ENCODE measurements at regions not wholly inside any gene's neighbourhood (a gene's known extent, or its start where the extent isn't known, plus 50 kb on each side); places are given as distances from the start of the nearest gene placed in this dataset.

GRCh38 chr4:3652586-3652985, 113.6 kb upstream of the ADRA2C start:
- no peak for DNase-seq (ENCODE audit: low read depth)
- H3K4me3 ChIP-seq (ENCODE audit: low read depth, low read length) = no peak overlapping the region
- TF ChIP-seq CTCF (IDR thresholded peaks at IDR 0.05; ENCODE audit: low read depth, low read length) (no peak), POLR2A (IDR thresholded peaks at IDR 0.05; ENCODE audit: extremely low read depth, insufficient read length) (no peak)

- TF ChIP-seq POLR2A (IDR thresholded peaks at IDR 0.05; ENCODE audit: extremely low read depth, insufficient read length) (no peak), CTCF (IDR thresholded peaks at IDR 0.05; ENCODE audit: low read depth, low read length) (no peak), MYC (IDR thresholded peaks at IDR 0.05; ENCODE audit: low read depth, low read length) (no peak)
- TF ChIP-seq, protein P1, sequence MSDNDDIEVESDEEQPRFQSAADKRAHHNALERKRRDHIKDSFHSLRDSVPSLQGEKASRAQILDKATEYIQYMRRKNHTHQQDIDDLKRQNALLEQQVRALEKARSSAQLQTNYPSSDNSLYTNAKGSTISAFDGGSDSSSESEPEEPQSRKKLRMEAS (IDR thresholded peaks at IDR 0.05; ENCODE audit: low read depth, low read length) = no peak
- no peak overlapping the region for H3K4me3 ChIP-seq (ENCODE audit: low read depth, low read length)
- no peak for DNase-seq (ENCODE audit: low read depth)
Observed at GRCh38 chr4:3651267-3651845, 114.8 kb upstream of the ADRA2C start.

DNA sequence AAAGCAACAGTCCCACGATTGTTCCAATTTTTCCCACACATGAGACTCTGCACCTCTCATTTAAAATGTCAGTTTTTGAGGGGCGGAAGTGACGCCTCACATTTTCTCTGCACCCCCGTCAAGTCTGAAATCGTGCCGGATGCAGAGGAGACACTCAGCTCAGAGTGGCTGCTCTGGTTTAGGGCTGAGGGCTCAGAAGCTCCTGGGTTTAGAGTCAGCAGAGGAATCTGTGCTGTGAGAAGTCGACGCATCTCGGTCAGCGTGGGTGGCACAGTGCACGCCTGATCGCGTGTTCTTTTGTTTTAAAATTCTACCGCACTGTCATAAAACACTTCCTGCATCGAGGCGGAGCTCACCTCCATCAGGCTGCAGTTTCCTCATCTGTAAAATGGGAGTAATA, 116.7 kb upstream of the ADRA2C start:
- H3K4me3 ChIP-seq (ENCODE audit: low read depth, low read length) = no peak overlapping the region
- no peak for TF ChIP-seq POLR2A (IDR thresholded peaks at IDR 0.05; ENCODE audit: extremely low read depth, insufficient read length)
- DNase-seq (ENCODE audit: low read depth) = no peak

DNA sequence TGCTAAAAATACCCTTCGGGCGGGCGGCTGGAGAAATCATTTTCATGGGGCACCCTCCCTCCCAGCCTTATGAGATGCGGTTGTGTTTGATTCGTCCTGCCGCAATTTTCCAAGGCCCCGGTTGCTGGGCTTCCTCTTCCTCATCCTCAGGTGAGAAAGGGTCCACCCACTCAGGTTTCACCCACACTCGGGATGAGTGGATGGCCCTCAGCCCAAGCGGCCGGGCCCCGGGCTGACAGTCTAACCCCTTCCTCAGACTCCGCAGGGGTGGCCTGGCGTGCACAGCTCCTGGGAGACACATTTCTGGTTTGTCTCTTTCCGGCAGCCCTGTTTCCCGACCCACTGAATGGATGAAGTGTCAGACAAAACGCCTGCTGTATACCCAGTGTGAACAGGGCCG, 116.5 kb upstream of the LRPAP1 start:
- TF ChIP-seq, protein P1 (IDR thresholded peaks at IDR 0.05; ENCODE audit: low read depth, low read length) = no peak
- TF ChIP-seq POLR2A (IDR thresholded peaks at IDR 0.05; ENCODE audit: extremely low read depth, insufficient read length) (no peak), MYC (IDR thresholded peaks at IDR 0.05; ENCODE audit: low read depth, low read length) (no peak), CTCF (IDR thresholded peaks at IDR 0.05; ENCODE audit: low read depth, low read length) (no peak)
- no peak for DNase-seq (ENCODE audit: low read depth)
- H3K4me3 ChIP-seq (ENCODE audit: low read depth, low read length) = no peak overlapping the region

- DNase-seq (ENCODE audit: low read depth) = no peak
- TF ChIP-seq, protein P1 (IDR thresholded peaks at IDR 0.05; ENCODE audit: low read depth, low read length) = no peak
- TF ChIP-seq CTCF (IDR thresholded peaks at IDR 0.05; ENCODE audit: low read depth, low read length) = no peak
- H3K4me3 ChIP-seq (ENCODE audit: low read depth, low read length) = no peak overlapping the region
Observed at GRCh38 chr4:3648195-3648594, 116.0 kb upstream of the LRPAP1 start.

- H3K4me3 ChIP-seq (ENCODE audit: low read depth, low read length) = no peak overlapping the region
- TF ChIP-seq, protein P1 (IDR thresholded peaks at IDR 0.05; ENCODE audit: low read depth, low read length) = no peak
- no peak for TF ChIP-seq CTCF (IDR thresholded peaks at IDR 0.05; ENCODE audit: low read depth, low read length)
- no peak for TF ChIP-seq MYC (IDR thresholded peaks at IDR 0.05; ENCODE audit: low read depth, low read length)
- TF ChIP-seq POLR2A (IDR thresholded peaks at IDR 0.05; ENCODE audit: extremely low read depth, insufficient read length) = no peak
- DNase-seq (ENCODE audit: low read depth) = no peak
Observed at GRCh38 chr4:3647421-3647820, 115.2 kb upstream of the LRPAP1 start.
